ENCODE measurements at regions not wholly inside any gene's neighbourhood (a gene's known extent, or its start where the extent isn't known, plus 50 kb on each side); places are given as distances from the start of the nearest gene placed in this dataset.

GRCh38 chr9:91483189-91483691 lies 59.6 kb upstream of the NFIL3 start:
- no peak for ATAC-seq
- no peaks in the 10 kb centered on the region for H3K9me3 Mint-ChIP-seq
- no peak for DNase-seq (ENCODE audit: low spot score in 2 of 2)
- no peak overlapping the region for H3K27ac Mint-ChIP-seq
- no peaks in the 10 kb centered on the region for H3K4me1 Mint-ChIP-seq
- no peaks in the 10 kb centered on the region for H3K36me3 Mint-ChIP-seq
- no peak overlapping the region for H3K4me3 Mint-ChIP-seq

GRCh38 chr9:91481972-91482371 lies 58.3 kb upstream of the NFIL3 start:
- Mint-ChIP-seq H3K4me3 (no peak overlapping the region), H3K36me3 (no peaks in the 10 kb centered on the region), H3K27ac (no peak overlapping the region), H3K9me3 (no peaks in the 10 kb centered on the region), H3K4me1 (no peaks in the 10 kb centered on the region)
- ATAC-seq (no peak), DNase-seq (ENCODE audit: low spot score in 2 of 2) (no peak)

- Mint-ChIP-seq H3K27ac (no peak overlapping the region), H3K9me3 (peaks cover 8% of the 10 kb centered on the region), H3K36me3 (no peaks in the 10 kb centered on the region), H3K4me3 (no peak overlapping the region), H3K4me1 (no peaks in the 10 kb centered on the region)
- no peak for ATAC-seq
- DNase-seq (ENCODE audit: low spot score in 2 of 2) = no peak
Observed at GRCh38 chr9:91477106-91477505, 53.5 kb upstream of the NFIL3 start.

GRCh38 chr9:91474656-91475055 lies 51.0 kb upstream of the NFIL3 start:
- ATAC-seq = no peak
- no peak overlapping the region for H3K4me3 Mint-ChIP-seq
- no peaks in the 10 kb centered on the region for H3K4me1 Mint-ChIP-seq
- peaks cover 9% of the 10 kb centered on the region for H3K9me3 Mint-ChIP-seq
- no peak overlapping the region for H3K27ac Mint-ChIP-seq
- no peak for DNase-seq (ENCODE audit: low spot score in 2 of 2)
- no peaks in the 10 kb centered on the region for H3K36me3 Mint-ChIP-seq
